Left ventricle myocardium inferior (tissue), 1 donor: ENCODE measurements at regions not wholly inside any gene's neighbourhood (a gene's known extent, or its start where the extent isn't known, plus 50 kb on each side); places are given as distances from the start of the nearest gene placed in this dataset.

ENCODE experiments used
- DNase-seq: peaks from one replicate; pipeline ENCODE4 v3.0.0-alpha.2; 2020
- H3K27ac ChIP-seq: fragments of 200-600 bp; replicated peaks from 2 replicates; pipeline ENCODE4 v1.8.0; 2021
- H3K27me3 ChIP-seq: fragments of 200-600 bp; 2 replicates; pipeline ENCODE4 v1.8.0; 2021; ENCODE audit warnings: low read depth
- H3K36me3 ChIP-seq: fragments of 200-600 bp; 2 replicates; pipeline ENCODE4 v1.8.0; 2021
- H3K4me1 ChIP-seq: fragments of 200-600 bp; 2 replicates; pipeline ENCODE4 v1.8.0; 2021
- H3K4me3 ChIP-seq: fragments of 200-600 bp; 2 replicates; pipeline ENCODE4 v1.8.0; 2021; ENCODE audit warnings: mild to moderate bottlenecking, moderate library complexity
- H3K9me3 ChIP-seq: fragments of 200-600 bp; replicated peaks from 2 replicates; pipeline ENCODE4 v1.8.0; 2021
- intact Hi-C: fragments of 100-400 bp; cut with micrococcal nuclease; formaldehyde crosslinking; loops from one replicate; pipeline ENCODE4 v1.11.0; 2022
- TF ChIP-seq, protein P1 (sequence below): fragments of 200-600 bp; IDR thresholded peaks from 2 replicates; pipeline ENCODE4 v1.8.0; 2021; ENCODE audit warnings: antibody characterized with exemption, mild to moderate bottlenecking, borderline replicate concordance
- donor health status: DM: no; HTN: yes; CAD: no; lungs with severe emphysema.

GRCh38 chr13:40178130-40178529 lies 488.3 kb downstream of the FOXO1 start:
- H3K9me3 ChIP-seq: no peaks in the 10 kb centered on the region
- H3K4me1 ChIP-seq: peaks cover 7% of the 10 kb centered on the region
- H3K36me3 ChIP-seq: no peaks in the 10 kb centered on the region
- no peak overlapping the region for H3K4me3 ChIP-seq
- no peaks in the 10 kb centered on the region for H3K27me3 ChIP-seq
- no peak for DNase-seq
- intact Hi-C loops: no loop called here
- no peak overlapping the region for H3K27ac ChIP-seq
- TF ChIP-seq, protein P1, sequence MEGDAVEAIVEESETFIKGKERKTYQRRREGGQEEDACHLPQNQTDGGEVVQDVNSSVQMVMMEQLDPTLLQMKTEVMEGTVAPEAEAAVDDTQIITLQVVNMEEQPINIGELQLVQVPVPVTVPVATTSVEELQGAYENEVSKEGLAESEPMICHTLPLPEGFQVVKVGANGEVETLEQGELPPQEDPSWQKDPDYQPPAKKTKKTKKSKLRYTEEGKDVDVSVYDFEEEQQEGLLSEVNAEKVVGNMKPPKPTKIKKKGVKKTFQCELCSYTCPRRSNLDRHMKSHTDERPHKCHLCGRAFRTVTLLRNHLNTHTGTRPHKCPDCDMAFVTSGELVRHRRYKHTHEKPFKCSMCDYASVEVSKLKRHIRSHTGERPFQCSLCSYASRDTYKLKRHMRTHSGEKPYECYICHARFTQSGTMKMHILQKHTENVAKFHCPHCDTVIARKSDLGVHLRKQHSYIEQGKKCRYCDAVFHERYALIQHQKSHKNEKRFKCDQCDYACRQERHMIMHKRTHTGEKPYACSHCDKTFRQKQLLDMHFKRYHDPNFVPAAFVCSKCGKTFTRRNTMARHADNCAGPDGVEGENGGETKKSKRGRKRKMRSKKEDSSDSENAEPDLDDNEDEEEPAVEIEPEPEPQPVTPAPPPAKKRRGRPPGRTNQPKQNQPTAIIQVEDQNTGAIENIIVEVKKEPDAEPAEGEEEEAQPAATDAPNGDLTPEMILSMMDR: no peak

DNA sequence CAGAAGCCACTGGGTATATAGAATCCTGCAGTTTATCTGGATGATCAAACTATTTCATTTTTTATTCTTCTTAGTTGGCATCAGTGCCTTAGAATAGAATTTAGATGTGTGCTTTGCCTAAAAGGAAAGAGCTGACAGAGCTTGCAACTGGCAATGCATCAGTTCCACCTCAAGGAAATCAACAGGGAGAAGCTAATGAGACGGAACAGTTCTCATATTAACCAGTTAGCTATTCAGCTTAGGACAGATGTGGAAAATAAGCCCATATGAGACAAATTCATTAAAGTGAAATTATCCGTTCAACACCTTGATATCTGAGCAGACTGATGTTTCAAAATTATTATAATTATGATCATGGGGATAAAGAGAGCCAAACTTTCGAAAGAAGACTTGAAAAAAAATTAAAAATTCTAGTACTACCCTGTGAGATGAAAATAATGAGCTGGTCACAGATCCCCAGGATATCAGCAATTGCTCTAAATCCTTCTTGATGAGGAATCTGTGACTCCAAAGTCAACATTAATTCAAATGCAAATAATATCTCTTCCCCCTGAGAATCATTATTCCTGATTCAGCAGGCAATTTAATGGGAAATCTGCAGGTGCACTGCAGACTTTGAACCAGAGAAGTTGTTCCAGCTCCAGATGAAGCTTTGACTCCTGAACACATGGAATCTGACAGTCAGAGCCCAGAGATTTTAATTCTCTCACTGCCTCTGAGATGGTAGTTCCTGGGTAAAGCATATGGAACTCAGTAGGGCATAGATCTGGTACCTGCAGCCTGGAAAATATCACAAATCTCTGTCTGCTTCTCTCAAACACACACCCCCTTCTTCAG lies 486.8 kb downstream of the FOXO1 start:
- TF ChIP-seq, protein P1: no peak
- intact Hi-C loops: no loop called here

DNA sequence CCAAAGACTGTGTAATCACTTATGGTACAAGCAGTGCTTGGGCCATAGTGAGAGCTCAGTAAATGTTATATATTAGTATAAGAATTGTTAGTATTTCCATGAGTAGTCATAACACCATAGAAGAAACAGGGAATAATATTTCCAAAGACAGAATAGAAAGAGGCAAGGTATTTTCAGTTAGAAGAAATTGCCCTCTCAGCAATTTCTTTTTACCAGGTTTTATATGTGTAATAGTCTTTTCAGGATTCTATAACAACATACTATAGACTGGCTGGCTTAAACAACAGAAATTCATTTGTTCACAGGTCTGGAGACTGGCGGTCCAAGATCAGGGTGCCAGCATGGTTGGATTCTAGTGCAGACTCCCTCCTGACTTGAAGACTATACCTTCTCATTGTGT lies 485.7 kb downstream of the FOXO1 start:
- intact Hi-C loops: no loop called here
- Histone ChIP-seq H3K4me1 (peaks cover 18% of the 10 kb centered on the region), H3K27ac (no peak overlapping the region), H3K36me3 (no peaks in the 10 kb centered on the region), H3K4me3 (no peak overlapping the region), H3K9me3 (no peaks in the 10 kb centered on the region), H3K27me3 (no peaks in the 10 kb centered on the region)
- TF ChIP-seq, protein P1: no peak
- DNase-seq: no peak

More for the DNA sequence above, 486.8 kb downstream of the FOXO1 start:
- Histone ChIP-seq H3K9me3 (no peaks in the 10 kb centered on the region), H3K27ac (no peak overlapping the region), H3K4me3 (no peak overlapping the region), H3K27me3 (no peaks in the 10 kb centered on the region), H3K36me3 (no peaks in the 10 kb centered on the region), H3K4me1 (peaks cover 9% of the 10 kb centered on the region)
- no peak for DNase-seq

DNA sequence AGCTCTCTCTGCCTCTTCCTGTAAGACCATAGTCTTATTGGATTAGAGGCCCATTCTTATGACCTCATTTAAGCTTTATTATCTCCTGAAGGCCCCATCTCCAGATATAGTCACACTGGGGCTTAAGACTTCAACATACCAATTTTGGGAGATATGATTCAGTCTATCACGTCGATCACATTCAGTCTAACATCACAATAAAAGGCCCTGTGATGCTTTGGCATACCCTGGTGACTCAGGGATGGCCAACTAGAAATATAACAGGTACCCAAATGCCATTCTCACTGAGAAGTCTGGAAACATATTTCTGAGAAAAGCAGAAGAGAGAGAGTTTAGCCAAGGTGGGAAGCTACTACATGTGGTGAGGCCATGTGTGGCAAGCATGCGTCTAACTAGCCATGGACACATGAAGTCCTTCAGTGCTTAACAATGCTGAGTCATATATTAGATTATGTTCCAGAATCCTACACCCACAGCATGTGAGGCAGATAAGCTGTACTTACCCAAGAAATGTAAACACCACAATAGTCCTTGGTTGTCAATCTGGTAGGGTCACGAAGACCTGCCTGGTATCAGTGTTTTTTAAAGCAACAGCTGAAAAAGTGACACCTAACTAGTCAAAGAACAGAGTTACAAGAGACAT lies 485.1 kb downstream of the FOXO1 start:
- Histone ChIP-seq H3K27ac (no peak overlapping the region), H3K27me3 (no peaks in the 10 kb centered on the region), H3K4me1 (peaks cover 18% of the 10 kb centered on the region), H3K9me3 (no peaks in the 10 kb centered on the region), H3K4me3 (no peak overlapping the region), H3K36me3 (no peaks in the 10 kb centered on the region)
- intact Hi-C loops: no loop called here
- TF ChIP-seq, protein P1: no peak
- no peak for DNase-seq

DNA sequence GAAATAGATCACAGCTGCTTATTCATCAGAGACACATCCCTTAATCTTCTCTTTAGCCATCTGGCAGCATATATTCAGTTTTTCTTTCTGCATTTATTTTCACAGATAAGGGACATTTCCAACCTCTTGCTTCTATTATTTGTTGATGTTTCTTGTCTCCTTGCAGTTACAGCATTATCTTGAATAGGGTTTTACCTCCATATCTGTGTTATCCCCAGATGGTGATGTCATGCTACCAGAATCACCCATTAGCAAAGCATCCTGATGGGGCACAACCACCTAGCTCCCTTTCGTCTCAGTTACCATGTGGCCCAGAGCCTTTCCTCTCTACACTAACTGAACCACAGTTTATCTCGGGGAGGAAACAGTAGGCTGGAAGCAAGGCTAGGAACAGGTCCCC lies 483.9 kb downstream of the FOXO1 start:
- Histone ChIP-seq H3K4me1 (peaks cover 18% of the 10 kb centered on the region), H3K27ac (no peak overlapping the region), H3K27me3 (no peaks in the 10 kb centered on the region), H3K9me3 (no peaks in the 10 kb centered on the region), H3K36me3 (no peaks in the 10 kb centered on the region), H3K4me3 (no peak overlapping the region)
- intact Hi-C loops: no loop called here
- TF ChIP-seq, protein P1: no peak
- no peak for DNase-seq
